NB4 (cell line): ENCODE measurements at regions not wholly inside any gene's neighbourhood (a gene's known extent, or its start where the extent isn't known, plus 50 kb on each side); places are given as distances from the start of the nearest gene placed in this dataset.
"Not testable (repeated sequence)": the region's sequence is repeated elsewhere in the genome, so short reads cannot be mapped to it uniquely, and the experiment has no call there.

Source experiments
- DNase-seq: peaks from one replicate; pipeline ENCODE4 v3.0.0; 2010; ENCODE audit warnings: low read depth
- H3K4me3 ChIP-seq: one replicate; pipeline ENCODE4 v1.5.1; 2011; ENCODE audit warnings: mild to moderate bottlenecking, low read depth, low read length, moderate library complexity
- CTCF ChIP-seq: IDR thresholded peaks from one replicate; pipeline ENCODE4 v1.5.1; 2012; ENCODE audit warnings: low read depth, low read length
- MAX ChIP-seq: IDR thresholded peaks from 2 replicates; pipeline ENCODE4 v1.6.1; 2011; ENCODE audit warnings: low read depth, low read length
- MYC ChIP-seq: IDR thresholded peaks from 2 replicates; pipeline ENCODE4 v1.6.1; 2011; ENCODE audit warnings: low read depth, low read length
- POLR2A ChIP-seq: IDR thresholded peaks from 2 replicates; pipeline ENCODE4 v1.6.1; 2011; ENCODE audit warnings: mild to moderate bottlenecking; ENCODE audit not compliant: insufficient read length; ENCODE audit errors: extremely low read depth

- TF ChIP-seq MAX, result no peak
- no peak for TF ChIP-seq MYC
- TF ChIP-seq POLR2A, result no peak
- no peak for DNase-seq
- H3K4me3 ChIP-seq, result no peak overlapping the region
Observed at GRCh38 chr4:91758487-91758886, 545.3 kb upstream of the GRID2 start.

- no peak for DNase-seq
- H3K4me3 ChIP-seq, result no peak overlapping the region
Observed at GRCh38 chr4:91764085-91764484, 539.7 kb upstream of the GRID2 start.

GRCh38 chr4:91769912-91770311 lies 533.9 kb upstream of the GRID2 start:
- H3K4me3 ChIP-seq, result no peak overlapping the region
- DNase-seq, result no peak
- TF ChIP-seq MAX (no peak), POLR2A (no peak), MYC (no peak), CTCF (no peak)

More at GRCh38 chr4:91764085-91764484, 539.7 kb upstream of the GRID2 start:
- no peak for TF ChIP-seq MYC
- TF ChIP-seq MAX, result no peak
- no peak for TF ChIP-seq POLR2A
- TF ChIP-seq CTCF, result no peak

- DNase-seq, H3K4me3 ChIP-seq: not testable (repeated sequence)
Observed at GRCh38 chr4:91791631-91792030, 512.1 kb upstream of the GRID2 start.

- H3K4me3 ChIP-seq, result no peak overlapping the region
- DNase-seq, result no peak
- TF ChIP-seq MYC (no peak), CTCF (no peak), MAX (no peak), POLR2A (no peak)
Observed at GRCh38 chr4:91795947-91796346, 507.8 kb upstream of the GRID2 start.

- TF ChIP-seq POLR2A, result no peak
- DNase-seq, result no peak
- no peak overlapping the region for H3K4me3 ChIP-seq
Observed at GRCh38 chr4:91812319-91812718, 491.4 kb upstream of the GRID2 start.

- TF ChIP-seq POLR2A (no peak), MAX (no peak), MYC (no peak), CTCF (no peak)
- H3K4me3 ChIP-seq, result no peak overlapping the region
- DNase-seq, result no peak
Observed at GRCh38 chr4:91824773-91825172, 479.0 kb upstream of the GRID2 start.
